IMR-90 (cell line): ENCODE measurements at regions not wholly inside any gene's neighbourhood (a gene's known extent, or its start where the extent isn't known, plus 50 kb on each side); places are given as distances from the start of the nearest gene placed in this dataset.

ENCODE experiments used
- ATAC-seq: fragments of 200-7000 bp; cut with Tn5 transposase; 2 replicates; pipeline ENCODE4 v1.9.1; 2020; ENCODE audit warnings: low read depth, mild to moderate bottlenecking, moderate library complexity
- BruUV-seq: library from RNA; stranded (reverse); fragments of 400-500 nt; replicated peaks from 2 replicates; lab custom pipeline; 2021; lab: Mats Ljungman, UMichigan
- CTCF ChIA-PET: fragments of 300-600 bp; formaldehyde crosslinking; extraction: SDS; loops from one replicate; lab custom pipeline; 2021; ENCODE audit warnings: antibody characterized with exemption; lab: Yijun Ruan, JAX
- POLR2A ChIA-PET: fragments of 300-600 bp; sonication (Branson Sonifier 250); formaldehyde crosslinking; loops from one replicate; lab custom pipeline; 2022; ENCODE audit warnings: antibody characterized with exemption; ENCODE audit not compliant: unreplicated experiment; lab: Charles Lee
- DNase-seq: peaks from one replicate; pipeline ENCODE4 v3.0.0; 2013
- H2AFZ ChIP-seq: replicated peaks from 2 replicates; pipeline ENCODE3; 2013; ENCODE audit warnings: low read length, mild to moderate bottlenecking; ENCODE audit not compliant: poor library complexity
- H2AK5ac ChIP-seq: 2 replicates; pipeline ENCODE4 v1.6.1; 2013; ENCODE audit warnings: low read depth, low read length, inconsistent platforms
- H2AK9ac ChIP-seq: replicated peaks from 2 replicates; pipeline ENCODE3; 2013; ENCODE audit warnings: mild to moderate bottlenecking, low read depth, low read length, moderate library complexity; ENCODE audit not compliant: poor library complexity
- H2BK120ac ChIP-seq: 2 replicates; pipeline ENCODE4 v1.6.1; 2013; ENCODE audit warnings: low read depth, low read length, inconsistent platforms
- H2BK15ac ChIP-seq: 3 replicates; pipeline ENCODE4 v1.6.1; 2013; ENCODE audit warnings: low read depth, low read length, inconsistent platforms
- H2BK20ac ChIP-seq: 2 replicates; pipeline ENCODE4 v1.6.1; 2013; ENCODE audit warnings: low read depth, mild to moderate bottlenecking, inconsistent platforms, low read length, moderate library complexity
- H2BK5ac ChIP-seq: 2 replicates; pipeline ENCODE4 v1.6.1; 2013; ENCODE audit warnings: mild to moderate bottlenecking, low read depth, low read length, inconsistent platforms; ENCODE audit not compliant: poor library complexity, severe bottlenecking
- H3K14ac ChIP-seq: replicated peaks from 2 replicates; pipeline ENCODE4 v1.6.1; 2013; ENCODE audit warnings: low read depth, low read length, inconsistent platforms
- H3K18ac ChIP-seq: 2 replicates; pipeline ENCODE4 v1.6.1; 2013; ENCODE audit warnings: low read depth, low read length, control low read depth
- H3K23ac ChIP-seq: 2 replicates; pipeline ENCODE4 v1.6.1; 2013; ENCODE audit warnings: low read depth, low read length, inconsistent platforms
- H3K27ac ChIP-seq: 2 replicates; pipeline ENCODE4 v1.5.1; 2013; ENCODE audit warnings: mild to moderate bottlenecking, control low read depth, low read length; ENCODE audit not compliant: insufficient read depth
- H3K27me3 ChIP-seq: 2 replicates; pipeline ENCODE4 v1.6.1; 2013; ENCODE audit warnings: low read length; ENCODE audit not compliant: control insufficient read depth, insufficient read depth
- H3K36me3 ChIP-seq: 2 replicates; pipeline ENCODE4 v1.6.1; 2013; ENCODE audit warnings: low read length, mixed read lengths; ENCODE audit not compliant: control insufficient read depth, insufficient read depth
- H3K4ac ChIP-seq: 2 replicates; pipeline ENCODE4 v1.6.1; 2013; ENCODE audit warnings: low read depth, low read length, inconsistent platforms
- H3K4me1 ChIP-seq: 2 replicates; pipeline ENCODE4 v1.6.1; 2013; ENCODE audit warnings: low read length, mixed read lengths; ENCODE audit not compliant: control insufficient read depth, insufficient read depth
- H3K4me2 ChIP-seq: 2 replicates; pipeline ENCODE4 v1.6.1; 2013; ENCODE audit warnings: low read depth, mild to moderate bottlenecking, control low read depth, low read length, moderate library complexity
- H3K4me3 ChIP-seq: 2 replicates; pipeline ENCODE4 v1.5.1; 2013; ENCODE audit warnings: low read depth, mild to moderate bottlenecking, control low read depth, low read length, moderate library complexity; ENCODE audit not compliant: insufficient read depth
- H3K56ac ChIP-seq: 2 replicates; pipeline ENCODE4 v1.6.1; 2013; ENCODE audit warnings: low read length, inconsistent platforms; ENCODE audit not compliant: insufficient read depth; ENCODE audit errors: extremely low read depth
- H3K79me1 ChIP-seq, 2 experiments: 2 replicates each; pipeline ENCODE4 v1.6.1; 2013; ENCODE audit warnings: low read length in 2 of 2, inconsistent platforms in 1 of 2, low read depth in 1 of 2
- H3K9ac ChIP-seq: 2 replicates; pipeline ENCODE4 v1.6.1; 2013; ENCODE audit warnings: low read depth, low read length, control low read depth
- H3K9me1 ChIP-seq: 2 replicates; pipeline ENCODE4 v1.6.1; 2013; ENCODE audit warnings: low read length, inconsistent platforms; ENCODE audit not compliant: insufficient read depth
- H3K9me3 ChIP-seq: 2 replicates; pipeline ENCODE4 v1.6.1; 2013; ENCODE audit warnings: low read length; ENCODE audit not compliant: control insufficient read depth, insufficient read depth
- H4K20me1 ChIP-seq: 2 replicates; pipeline ENCODE4 v1.6.1; 2013; ENCODE audit warnings: low read length, inconsistent platforms; ENCODE audit not compliant: insufficient read depth
- H4K5ac ChIP-seq: 2 replicates; pipeline ENCODE4 v1.6.1; 2013; ENCODE audit warnings: mild to moderate bottlenecking, low read depth, low read length, control low read depth
- H4K8ac ChIP-seq, 2 experiments: 2 replicates each; pipeline ENCODE4 v1.6.1; 2013; ENCODE audit warnings: low read depth in 2 of 2, low read length in 2 of 2, control low read depth in 1 of 2, inconsistent platforms in 1 of 2
- H4K91ac ChIP-seq: 2 replicates; pipeline ENCODE4 v1.6.1; 2013; ENCODE audit warnings: low read depth, low read length, inconsistent platforms; ENCODE audit not compliant: insufficient read depth
- BHLHE40 ChIP-seq: fragments of 150-350 bp; IDR thresholded peaks from 2 replicates; pipeline ENCODE4 v1.6.1; 2016; ENCODE audit warnings: mild to moderate bottlenecking, low read depth, low read length
- CEBPB ChIP-seq: IDR thresholded peaks from 2 replicates; pipeline ENCODE4 v1.6.1; 2012; ENCODE audit warnings: low read depth, low read length, improper control_type of control experiment
- CHD1 ChIP-seq: IDR thresholded peaks from 2 replicates; pipeline ENCODE4 v1.6.1; 2012; ENCODE audit warnings: low read depth, low read length, improper control_type of control experiment
- ELK1 ChIP-seq: fragments of 150-350 bp; IDR thresholded peaks from 2 replicates; pipeline ENCODE4 v1.6.1; 2016; ENCODE audit warnings: low read depth, mild to moderate bottlenecking, low read length, moderate library complexity, borderline replicate concordance
- FOS ChIP-seq: fragments of 150-350 bp; IDR thresholded peaks from 2 replicates; pipeline ENCODE4 v1.6.1; 2016; ENCODE audit warnings: low read depth, low read length
- MAZ ChIP-seq: IDR thresholded peaks from 2 replicates; pipeline ENCODE4 v1.6.1; 2012; ENCODE audit warnings: low read depth, mild to moderate bottlenecking, low read length, improper control_type of control experiment, moderate library complexity, borderline replicate concordance
- NFE2L2 ChIP-seq: fragments of 150-350 bp; IDR thresholded peaks from 2 replicates; pipeline ENCODE4 v1.6.1; 2016; ENCODE audit warnings: low read depth, mild to moderate bottlenecking, low read length
- POLR2A ChIP-seq: IDR thresholded peaks from 2 replicates; pipeline ENCODE4 v1.6.1; 2012; ENCODE audit warnings: mild to moderate bottlenecking, low read depth, low read length
- RFX5 ChIP-seq: IDR thresholded peaks from 2 replicates; pipeline ENCODE4 v1.8.0; 2012; ENCODE audit warnings: low read depth, mild to moderate bottlenecking, low read length, moderate library complexity
- SMC3 ChIP-seq: fragments of 150-350 bp; IDR thresholded peaks from 2 replicates; pipeline ENCODE4 v1.6.1; 2016; ENCODE audit warnings: low read depth, mild to moderate bottlenecking, antibody characterized with exemption, low read length, moderate library complexity
- WGBS, 2 experiments: methylation state at CpG; one replicate each; pipeline versions ENCODE4 v1.1.5 to v1.1.7; 2013; ENCODE audit warnings: missing lambda C conversion rate in 2 of 2; ENCODE audit not compliant: insufficient read length in 1 of 2; ENCODE audit errors: extremely low coverage in 2 of 2; 5-methylcytosine and 5-hydroxymethylcytosine counted together
- dilution Hi-C: fragments of 300-500 bp; cut with HindIII; formaldehyde crosslinking; loops from one replicate; pipeline ENCODE4 v1.14.3; 2018; ENCODE audit warnings: low sequenced_read_pairs; ENCODE audit not compliant: unreplicated experiment
- in situ Hi-C: fragments of 300-500 bp; cut with MboI; formaldehyde crosslinking; loops from 3 replicates; pipeline ENCODE4 v1.14.3; 2019; ENCODE audit warnings: low sequenced_read_pairs, inconsistent platforms, mixed read lengths
- intact Hi-C: fragments of 100-400 bp; cut with micrococcal nuclease; formaldehyde crosslinking; loops from 2 replicates; pipeline ENCODE4 v1.10.0; 2022

GRCh38 chr6:130699742-130700141 lies 127.5 kb upstream of the SMLR1 start:
- DNase-seq (no peak), ATAC-seq (no peak)
- no peaks in the 10 kb centered on the region; the same call in 1 of the 2 replicates for H3K4me1 ChIP-seq
- no peaks in the 10 kb centered on the region for H3K36me3 ChIP-seq
- H3K9me3 ChIP-seq = no peaks in the 10 kb centered on the region
- no peak overlapping the region for H3K4me2 ChIP-seq
- peaks cover 4% of the 10 kb centered on the region for H3K27me3 ChIP-seq
- TF ChIP-seq CHD1 (no peak), RFX5 (no peak), SMC3 (no peak), NFE2L2 (no peak), POLR2A (no peak), CEBPB (no peak), FOS (no peak), MAZ (no peak), BHLHE40 (no peak), ELK1 (no peak)
- H2AFZ ChIP-seq = no peak overlapping the region
- in situ Hi-C loops (loop anchor here (5.0 to 10.0 kb wide), 2 partner anchors 335 to 377 kb away; partner anchors contain the start of gene TMEM200A), intact Hi-C loops (loop anchor here (10.0 kb wide), 1 partner anchor 405 kb away; no protein-coding TSS in a partner anchor), dilution Hi-C loops (no loop called here)
- H4K91ac ChIP-seq = no peak overlapping the region
- no peak overlapping the region for H2AK9ac ChIP-seq
- H2BK5ac ChIP-seq = no peak overlapping the region
- no peak overlapping the region for H3K18ac ChIP-seq
- H3K79me1 ChIP-seq = no peaks in the 10 kb centered on the region
- no peak overlapping the region for H3K27ac ChIP-seq
- no CpG with 5 or more reads among the region's 2 CpGs for WGBS, 2 experiments
- H3K9ac ChIP-seq = no peak overlapping the region
- POLR2A ChIA-PET = interaction anchor here (0.7 kb wide), 1 partner anchor 18 kb away, joined by 3 read pairs; no protein-coding TSS in a partner anchor
- H2BK20ac ChIP-seq = no peak overlapping the region
- CTCF ChIA-PET = interaction anchor here (0.6 to 1.1 kb wide), 3 partner anchors 37 to 377 kb away, joined by 3 to 4 read pairs (median 3); no protein-coding TSS in a partner anchor
- no peak overlapping the region for H3K23ac ChIP-seq
- H2AK5ac ChIP-seq = no peak overlapping the region
- H3K56ac ChIP-seq = 0 out of 2 replicates have a peak overlapping the region, but pooled peaks have one; percentile 9
- H2BK15ac ChIP-seq = no peak overlapping the region
- H3K9me1 ChIP-seq = no peaks in the 10 kb centered on the region
- no peak overlapping the region for H4K5ac ChIP-seq
- no peaks in the 10 kb centered on the region for H4K20me1 ChIP-seq
- no peak overlapping the region for H3K14ac ChIP-seq
- no peak overlapping the region for H3K4me3 ChIP-seq
- H2BK120ac ChIP-seq = no peak overlapping the region
- H4K8ac ChIP-seq = no peak overlapping the region
- H3K4ac ChIP-seq = no peak overlapping the region
- no TSS peak for BruUV-seq
